Testis (tissue), 2 donors: ENCODE measurements at regions not wholly inside any gene's neighbourhood (a gene's known extent, or its start where the extent isn't known, plus 50 kb on each side); places are given as distances from the start of the nearest gene placed in this dataset.

ENCODE experiments used
- CTCF ChIP-seq, 3 experiments: fragments of 450-650 bp in 2 of 3; fragments of 200-600 bp in 1 of 3; sonication (generic) in 1 of 3; IDR thresholded peaks; one replicate each; pipeline ENCODE4 v1.5.1; 2016 to 2019; ENCODE audit warnings: antibody characterized with exemption in 3 of 3, mild to moderate bottlenecking in 2 of 3, moderate library complexity in 1 of 3
- POLR2A ChIP-seq: fragments of 450-650 bp; IDR thresholded peaks from one replicate; pipeline ENCODE4 v1.6.1; 2017; ENCODE audit warnings: antibody characterized with exemption, mild to moderate bottlenecking, moderate library complexity

- TF ChIP-seq CTCF (IDR thresholded peaks at IDR 0.05) (no peak), POLR2A (no peak)
Measured at GRCh38 chr4:111776561-111776960, 368.7 kb upstream of the FAM241A start.
